Suppressor macrophage treated with lipopolysaccharide for 1 hour (primary cell): ENCODE measurements at regions not wholly inside any gene's neighbourhood (a gene's known extent, or its start where the extent isn't known, plus 50 kb on each side); places are given as distances from the start of the nearest gene placed in this dataset.

Experiments
- DNase-seq, 3 donors: peaks; one replicate each; pipeline ENCODE4 v3.0.0-alpha.2; 2020 to 2022

- no peak for DNase-seq
Observed at GRCh38 chr5:124692950-124693349, 53.5 kb downstream of the ZNF608 start.

- no peak for DNase-seq
Observed at GRCh38 chr5:124692324-124692723, 54.1 kb downstream of the ZNF608 start.

- DNase-seq: no peak
Observed at GRCh38 chr5:124689653-124690052, 56.8 kb downstream of the ZNF608 start.

GRCh38 chr5:124686239-124687004 lies 60.0 kb downstream of the ZNF608 start:
- no peak for DNase-seq

GRCh38 chr5:124685404-124685930 lies 61.0 kb downstream of the ZNF608 start:
- DNase-seq: no peak

- no peak for DNase-seq
Observed at GRCh38 chr5:124683917-124684555, 62.4 kb downstream of the ZNF608 start.

- no peak for DNase-seq
Observed at GRCh38 chr5:124679578-124680199, 66.8 kb downstream of the ZNF608 start.

- no peak for DNase-seq
Observed at GRCh38 chr5:124678922-124679519, 67.4 kb downstream of the ZNF608 start.

GRCh38 chr5:124678468-124678867 lies 68.0 kb downstream of the ZNF608 start:
- no peak for DNase-seq

GRCh38 chr5:124677374-124678351 lies 68.8 kb downstream of the ZNF608 start:
- DNase-seq: no peak

GRCh38 chr5:124675931-124676846 lies 70.2 kb downstream of the ZNF608 start:
- DNase-seq: no peak

GRCh38 chr5:124671193-124671592 lies 75.2 kb downstream of the ZNF608 start:
- no peak for DNase-seq

GRCh38 chr5:124670722-124671184 lies 75.7 kb downstream of the ZNF608 start:
- DNase-seq: no peak

- no peak for DNase-seq
Observed at GRCh38 chr5:124669956-124670721, 76.3 kb downstream of the ZNF608 start.

GRCh38 chr5:124669300-124669648 lies 77.2 kb downstream of the ZNF608 start:
- no peak for DNase-seq

GRCh38 chr5:124668353-124669299 lies 77.8 kb downstream of the ZNF608 start:
- DNase-seq: no peak

- DNase-seq: no peak
Observed at GRCh38 chr5:124665625-124666024, 80.8 kb downstream of the ZNF608 start.

GRCh38 chr5:124665035-124665434 lies 81.4 kb downstream of the ZNF608 start:
- DNase-seq: no peak

GRCh38 chr5:124664287-124664686 lies 82.2 kb downstream of the ZNF608 start:
- no peak for DNase-seq
